CD8-positive, alpha-beta memory T cell (primary cell): ENCODE measurements at regions not wholly inside any gene's neighbourhood (a gene's known extent, or its start where the extent isn't known, plus 50 kb on each side); places are given as distances from the start of the nearest gene placed in this dataset.

Experiments used
- CTCF ChIA-PET: fragments of 350-600 bp; sonication (Branson Sonifier 250); formaldehyde crosslinking; loops from one replicate; lab custom pipeline; 2021; ENCODE audit warnings: antibody characterized with exemption; lab: Charles Lee
- POLR2A ChIA-PET: fragments of 350-600 bp; sonication (Branson Sonifier 250); formaldehyde crosslinking; loops from one replicate; lab custom pipeline; 2021; ENCODE audit warnings: antibody characterized with exemption; lab: Charles Lee
- DNase-seq, 5 donors: peaks; one replicate each; pipeline versions ENCODE4 v3.0.0 to v3.0.0-alpha.2; 2020 to 2022; ENCODE audit warnings: mixed read lengths in 1 of 5
- H3K27ac ChIP-seq: one replicate; pipeline ENCODE4 v1.7.0; 2013; ENCODE audit warnings: low read depth, mild to moderate bottlenecking, low read length, moderate library complexity
- H3K27me3 ChIP-seq: 2 replicates; pipeline ENCODE4 v1.7.0; 2013; ENCODE audit warnings: low read length, mild to moderate bottlenecking; ENCODE audit not compliant: insufficient read depth, poor library complexity, severe bottlenecking
- H3K36me3 ChIP-seq: 2 replicates; pipeline ENCODE4 v1.7.0; 2013; ENCODE audit warnings: mild to moderate bottlenecking, low read length, moderate library complexity; ENCODE audit not compliant: insufficient read depth
- H3K4me1 ChIP-seq: 2 replicates; pipeline ENCODE4 v1.7.0; 2013; ENCODE audit warnings: mild to moderate bottlenecking, low read length, moderate library complexity; ENCODE audit not compliant: insufficient read depth
- H3K4me3 ChIP-seq: 2 replicates; pipeline ENCODE4 v1.7.0; 2013; ENCODE audit warnings: mild to moderate bottlenecking, low read length
- H3K9me3 ChIP-seq: 2 replicates; pipeline ENCODE4 v1.7.0; 2013; ENCODE audit warnings: mild to moderate bottlenecking, low read length
- H3K27ac Mint-ChIP-seq, 8 donors: one replicate each; pipeline ENCODE4 v1.8.0; 2020 to 2021; ENCODE audit warnings: mixed read lengths in 8 of 8, mild to moderate bottlenecking in 6 of 8, inconsistent platforms in 3 of 8, moderate library complexity in 3 of 8
- H3K27me3 Mint-ChIP-seq, 2 donors: one replicate each; pipeline ENCODE4 v1.8.0; 2020 to 2021; ENCODE audit warnings: mixed read lengths in 2 of 2, mild to moderate bottlenecking in 1 of 2, moderate library complexity in 1 of 2
- H3K36me3 Mint-ChIP-seq, 3 donors: one replicate each; pipeline ENCODE4 v1.8.0; 2020 to 2021; ENCODE audit warnings: mixed read lengths in 3 of 3, inconsistent platforms in 1 of 3, mild to moderate bottlenecking in 1 of 3
- H3K4me1 Mint-ChIP-seq, 3 donors: one replicate each; pipeline ENCODE4 v1.8.0; 2020 to 2021; ENCODE audit warnings: mixed read lengths in 3 of 3, inconsistent platforms in 1 of 3, mild to moderate bottlenecking in 1 of 3
- H3K4me3 Mint-ChIP-seq, 7 donors: one replicate each; pipeline ENCODE4 v1.8.0; 2020 to 2021; ENCODE audit warnings: mixed read lengths in 7 of 7, mild to moderate bottlenecking in 6 of 7, moderate library complexity in 4 of 7, inconsistent platforms in 2 of 7
- H3K9me3 Mint-ChIP-seq, 5 donors: one replicate each; pipeline ENCODE4 v1.8.0; 2020 to 2022; ENCODE audit warnings: mixed read lengths in 5 of 5, mild to moderate bottlenecking in 3 of 5, moderate library complexity in 2 of 5, inconsistent platforms in 1 of 5

- Histone ChIP-seq H3K9me3 (no peaks in the 10 kb centered on the region), H3K27me3 (no peaks in the 10 kb centered on the region), H3K36me3 (no peaks in the 10 kb centered on the region), H3K4me1 (no peaks in the 10 kb centered on the region), H3K27ac (no peak overlapping the region), H3K4me3 (no peak overlapping the region)
- POLR2A ChIA-PET = no interaction called here
- Mint-ChIP-seq H3K4me1 (no peaks in the 10 kb centered on the region), H3K27me3 (peaks cover 8 to 30% of the 10 kb centered on the region in 2 donors), H3K27ac (no peak overlapping the region), H3K36me3 (no peaks in the 10 kb centered on the region), H3K9me3 (no peaks in the 10 kb centered on the region), H3K4me3 (no peak overlapping the region)
- no peak for DNase-seq
- CTCF ChIA-PET = no interaction called here
Measured at GRCh38 chr6:79841577-79842375, 105.6 kb downstream of the ELOVL4 start.

- no peak overlapping the region for H3K4me3 Mint-ChIP-seq
- H3K9me3 Mint-ChIP-seq = no peaks in the 10 kb centered on the region
- H3K36me3 Mint-ChIP-seq = no peaks in the 10 kb centered on the region
- ChIA-PET POLR2A (no interaction called here), CTCF (no interaction called here)
- Histone ChIP-seq H3K27ac (no peak overlapping the region), H3K27me3 (no peaks in the 10 kb centered on the region), H3K36me3 (no peaks in the 10 kb centered on the region), H3K9me3 (no peaks in the 10 kb centered on the region), H3K4me1 (no peaks in the 10 kb centered on the region), H3K4me3 (no peak overlapping the region)
- no peaks in the 10 kb centered on the region for H3K4me1 Mint-ChIP-seq
- no peak for DNase-seq
- H3K27ac Mint-ChIP-seq = no peak overlapping the region
- H3K27me3 Mint-ChIP-seq = peaks cover 6 to 37% of the 10 kb centered on the region in 2 donors
Measured at GRCh38 chr6:79838851-79839250, 108.5 kb downstream of the ELOVL4 start.

GRCh38 chr6:79833964-79834284, 113.4 kb downstream of the ELOVL4 start:
- ChIA-PET CTCF (interaction anchor here (1.0 kb wide), 1 partner anchor 20 kb away, joined by 3 read pairs; no protein-coding TSS in a partner anchor), POLR2A (no interaction called here)
- H3K27me3 ChIP-seq = no peaks in the 10 kb centered on the region
- H3K4me1 ChIP-seq = no peaks in the 10 kb centered on the region
- Mint-ChIP-seq H3K4me3 (no peak overlapping the region), H3K36me3 (no peaks in the 10 kb centered on the region), H3K4me1 (no peaks in the 10 kb centered on the region), H3K27ac (no peak overlapping the region), H3K27me3 (peaks cover 4 to 38% of the 10 kb centered on the region in 2 donors), H3K9me3 (no peaks in the 10 kb centered on the region)
- H3K36me3 ChIP-seq = no peaks in the 10 kb centered on the region
- no peak for DNase-seq
- no peak overlapping the region for H3K4me3 ChIP-seq
- H3K27ac ChIP-seq = no peak overlapping the region
- no peaks in the 10 kb centered on the region for H3K9me3 ChIP-seq

- Mint-ChIP-seq H3K4me3 (no peak overlapping the region), H3K27ac (no peak overlapping the region), H3K27me3 (peaks cover 4 to 38% of the 10 kb centered on the region in 2 donors), H3K36me3 (no peaks in the 10 kb centered on the region), H3K4me1 (no peaks in the 10 kb centered on the region), H3K9me3 (no peaks in the 10 kb centered on the region)
- H3K9me3 ChIP-seq = no peaks in the 10 kb centered on the region
- no peaks in the 10 kb centered on the region for H3K4me1 ChIP-seq
- no peak overlapping the region for H3K4me3 ChIP-seq
- no peaks in the 10 kb centered on the region for H3K27me3 ChIP-seq
- ChIA-PET CTCF (interaction anchor here (1.0 kb wide), 1 partner anchor 20 kb away, joined by 3 read pairs; no protein-coding TSS in a partner anchor), POLR2A (no interaction called here)
- no peak overlapping the region for H3K27ac ChIP-seq
- no peaks in the 10 kb centered on the region for H3K36me3 ChIP-seq
- DNase-seq = no peak
Measured at GRCh38 chr6:79833264-79833963, 113.9 kb downstream of the ELOVL4 start.

GRCh38 chr6:79832723-79833122, 114.6 kb downstream of the ELOVL4 start:
- Mint-ChIP-seq H3K4me3 (no peak overlapping the region), H3K9me3 (no peaks in the 10 kb centered on the region), H3K27me3 (peaks cover 4 to 40% of the 10 kb centered on the region in 2 donors), H3K27ac (no peak overlapping the region), H3K4me1 (no peaks in the 10 kb centered on the region), H3K36me3 (no peaks in the 10 kb centered on the region)
- Histone ChIP-seq H3K4me3 (no peak overlapping the region), H3K27ac (no peak overlapping the region), H3K36me3 (no peaks in the 10 kb centered on the region), H3K27me3 (no peaks in the 10 kb centered on the region), H3K9me3 (no peaks in the 10 kb centered on the region), H3K4me1 (no peaks in the 10 kb centered on the region)
- ChIA-PET POLR2A (no interaction called here), CTCF (interaction anchor here (1.0 kb wide), 1 partner anchor 19 kb away, joined by 3 read pairs; no protein-coding TSS in a partner anchor)
- DNase-seq = no peak

- no peak overlapping the region for H3K4me3 ChIP-seq
Measured at GRCh38 chr6:79824202-79824601, 123.2 kb downstream of the ELOVL4 start.

GRCh38 chr6:79821859-79822258, 125.5 kb downstream of the ELOVL4 start:
- Mint-ChIP-seq H3K4me1 (no peaks in the 10 kb centered on the region), H3K36me3 (no peaks in the 10 kb centered on the region), H3K27me3 (peaks cover 10 to 14% of the 10 kb centered on the region in 2 donors), H3K27ac (no peak overlapping the region), H3K9me3 (peaks cover 0 to 9% (median 6%) of the 10 kb centered on the region in 5 donors), H3K4me3 (no peak overlapping the region)
- Histone ChIP-seq H3K9me3 (no peaks in the 10 kb centered on the region), H3K4me1 (no peaks in the 10 kb centered on the region), H3K4me3 (no peak overlapping the region), H3K36me3 (no peaks in the 10 kb centered on the region), H3K27ac (no peak overlapping the region), H3K27me3 (no peaks in the 10 kb centered on the region)
- ChIA-PET POLR2A (no interaction called here), CTCF (no interaction called here)
- DNase-seq = no peak

More at GRCh38 chr6:79824202-79824601, 123.2 kb downstream of the ELOVL4 start:
- H3K4me3 Mint-ChIP-seq = no peak overlapping the region
- no peak overlapping the region for H3K27ac ChIP-seq
- H3K27me3 Mint-ChIP-seq = peaks cover 9 to 18% of the 10 kb centered on the region in 2 donors
- no peaks in the 10 kb centered on the region for H3K4me1 Mint-ChIP-seq
- no peaks in the 10 kb centered on the region for H3K4me1 ChIP-seq
- POLR2A ChIA-PET = no interaction called here
- no peak overlapping the region for H3K27ac Mint-ChIP-seq
- no peaks in the 10 kb centered on the region for H3K36me3 ChIP-seq
- no peak for DNase-seq
- no peaks in the 10 kb centered on the region for H3K9me3 ChIP-seq
- H3K27me3 ChIP-seq = no peaks in the 10 kb centered on the region
- CTCF ChIA-PET = interaction anchor here (1.5 kb wide), 1 partner anchor 46 kb away, joined by 7 read pairs; no protein-coding TSS in a partner anchor
- H3K9me3 Mint-ChIP-seq = peaks cover 0 to 10% (median 6%) of the 10 kb centered on the region in 5 donors
- no peaks in the 10 kb centered on the region for H3K36me3 Mint-ChIP-seq

GRCh38 chr6:79818471-79818870, 128.9 kb downstream of the ELOVL4 start:
- Histone ChIP-seq H3K4me3 (no peak overlapping the region), H3K27me3 (no peaks in the 10 kb centered on the region), H3K9me3 (no peaks in the 10 kb centered on the region), H3K4me1 (no peaks in the 10 kb centered on the region), H3K27ac (no peak overlapping the region), H3K36me3 (no peaks in the 10 kb centered on the region)
- CTCF ChIA-PET = interaction anchor here (1.3 kb wide), 1 partner anchor 51 kb away, joined by 3 read pairs; no protein-coding TSS in a partner anchor
- H3K27ac Mint-ChIP-seq = no peak overlapping the region
- H3K4me3 Mint-ChIP-seq = no peak overlapping the region
- POLR2A ChIA-PET = no interaction called here
- no peaks in the 10 kb centered on the region for H3K4me1 Mint-ChIP-seq
- no peak for DNase-seq
- peaks cover 4 to 19% of the 10 kb centered on the region in 2 donors for H3K27me3 Mint-ChIP-seq
- H3K9me3 Mint-ChIP-seq = no peaks in the 10 kb centered on the region
- no peaks in the 10 kb centered on the region for H3K36me3 Mint-ChIP-seq
